Heart left ventricle (tissue), 16 donors: ENCODE measurements at regions not wholly inside any gene's neighbourhood (a gene's known extent, or its start where the extent isn't known, plus 50 kb on each side); places are given as distances from the start of the nearest gene placed in this dataset.

Experiments used
- ATAC-seq, 4 donors: fragments of 200-7000 bp; cut with Tn5 transposase; one replicate each; pipeline ENCODE4 v1.9.1; 2020 to 2022; ENCODE audit warnings: moderate library complexity in 4 of 4, mild to moderate bottlenecking in 3 of 4, moderate number of reproducible peaks in 1 of 4
- DNase-seq, 5 donors: peaks; one replicate each; pipeline ENCODE4 v3.0.0-alpha.2; 2020
- H3K27ac ChIP-seq, 12 donors: fragments of 200-600 bp; sonication (generic) in 4 of 12; one replicate each; pipeline versions ENCODE4 v1.5.0 to v1.8.0; 2016 to 2022; ENCODE audit warnings: mild to moderate bottlenecking in 2 of 12
- H3K27me3 ChIP-seq, 9 donors: fragments of 200-600 bp; sonication (generic) in 2 of 9; one replicate each; pipeline versions ENCODE4 v1.5.1 to v1.8.0; 2016 to 2022; ENCODE audit warnings: mild to moderate bottlenecking in 3 of 9
- H3K36me3 ChIP-seq, 9 donors: fragments of 200-600 bp; sonication (generic) in 2 of 9; one replicate each; pipeline versions ENCODE4 v1.5.0 to v1.8.0; 2018 to 2022; ENCODE audit warnings: mild to moderate bottlenecking in 2 of 9
- H3K4me1 ChIP-seq, 12 donors: fragments of 200-600 bp; sonication (generic) in 4 of 12; one replicate each; pipeline versions ENCODE4 v1.5.0 to v1.8.0; 2016 to 2022; ENCODE audit warnings: mild to moderate bottlenecking in 3 of 12
- H3K4me3 ChIP-seq, 12 donors: fragments of 200-600 bp; sonication (generic) in 4 of 12; one replicate each; pipeline versions ENCODE4 v1.5.0 to v1.8.0; 2017 to 2022; ENCODE audit warnings: mild to moderate bottlenecking in 9 of 12, moderate library complexity in 4 of 12
- H3K9me3 ChIP-seq, 12 donors: fragments of 200-600 bp; sonication (generic) in 4 of 12; one replicate each; pipeline versions ENCODE4 v1.5.0 to v1.8.0; 2016 to 2022; ENCODE audit warnings: mild to moderate bottlenecking in 1 of 12
- POLR2A ChIP-seq, 2 donors: fragments of 450-650 bp; IDR thresholded peaks; one replicate each; pipeline ENCODE4 v1.6.1; 2017; ENCODE audit warnings: antibody characterized with exemption in 2 of 2, mild to moderate bottlenecking in 2 of 2, moderate library complexity in 2 of 2
- WGBS, 4 donors: extraction: QIAGEN DNeasy Blood & Tissue Kit in 2 of 4; methylation state at CpG; one replicate each; pipeline versions ENCODE4 v1.1.5 to v1.1.7; 2013 to 2018; 5-methylcytosine and 5-hydroxymethylcytosine counted together
- intact Hi-C, 10 donors: fragments of 100-400 bp; cut with DNase I; formaldehyde crosslinking; loops; one replicate each; pipeline versions ENCODE4 v1.11.1 to v1.14.2; 2022
- TF ChIP-seq, protein P1 (sequence below), 12 donors: fragments of 200-600 bp; sonication (generic) in 4 of 12; IDR thresholded peaks; one replicate each; pipeline versions ENCODE4 v1.5.0 to v1.8.0; 2018 to 2022; ENCODE audit warnings: antibody characterized with exemption in 12 of 12, mild to moderate bottlenecking in 5 of 12
- donor health status: ischemic (EF 13 %, LVEDD 7.1; RV severe dilation, severe dysfunction).
- donor health status: healthy with polysubstance abuse.
- donor health status: DM: no; HTN: yes; CAD: no.
- donor health status: DM: no; HTN: no; CAD: no.
- donor health status: ischemic (EF 25% LVEDD 6.9; RV normal size, moderate dysfunction).
- donor health status: ischemic (EF 25% LVEDD 5.7; RV mildly dilated, moderate dysfunction).
- donor health status: healthy.
- donor health status: DM: yes; HTN: yes; CAD: no.
- donor health status: ischemic (EF 35%, LVEDD 5.7; RV mildly dilated, moderate dysfunction).
- donor health status: nonischemic (EF 11% LVEDD 7.7; RV severe dilation, severe dysfunction).
- donor health status: DM: yes; HTN: yes; CAD: no.
- donor health status: PGD.
- donor health status: ischemic (EF 29% LVEDD 5.4; RV normal size, mild dysfunction).
- donor health status: nonischemic (EF 23%, LVEDD 6.1; RV moderate dilation, normal function).

- WGBS, 4 donors = 31 to 49% (median 39%) methylated on average over 3 of the region's 3 CpGs
- no peaks in the 10 kb centered on the region for H3K27me3 ChIP-seq
- no peaks in the 10 kb centered on the region for H3K4me1 ChIP-seq
- DNase-seq (no peak), ATAC-seq (no peak)
- H3K36me3 ChIP-seq = no peaks in the 10 kb centered on the region
- H3K9me3 ChIP-seq = no peaks in the 10 kb centered on the region
- H3K27ac ChIP-seq = no peak overlapping the region
- H3K4me3 ChIP-seq = no peak overlapping the region
- intact Hi-C loops = no loop called here
- no peak for TF ChIP-seq POLR2A (IDR thresholded peaks at IDR 0.05)
- TF ChIP-seq, protein P1, sequence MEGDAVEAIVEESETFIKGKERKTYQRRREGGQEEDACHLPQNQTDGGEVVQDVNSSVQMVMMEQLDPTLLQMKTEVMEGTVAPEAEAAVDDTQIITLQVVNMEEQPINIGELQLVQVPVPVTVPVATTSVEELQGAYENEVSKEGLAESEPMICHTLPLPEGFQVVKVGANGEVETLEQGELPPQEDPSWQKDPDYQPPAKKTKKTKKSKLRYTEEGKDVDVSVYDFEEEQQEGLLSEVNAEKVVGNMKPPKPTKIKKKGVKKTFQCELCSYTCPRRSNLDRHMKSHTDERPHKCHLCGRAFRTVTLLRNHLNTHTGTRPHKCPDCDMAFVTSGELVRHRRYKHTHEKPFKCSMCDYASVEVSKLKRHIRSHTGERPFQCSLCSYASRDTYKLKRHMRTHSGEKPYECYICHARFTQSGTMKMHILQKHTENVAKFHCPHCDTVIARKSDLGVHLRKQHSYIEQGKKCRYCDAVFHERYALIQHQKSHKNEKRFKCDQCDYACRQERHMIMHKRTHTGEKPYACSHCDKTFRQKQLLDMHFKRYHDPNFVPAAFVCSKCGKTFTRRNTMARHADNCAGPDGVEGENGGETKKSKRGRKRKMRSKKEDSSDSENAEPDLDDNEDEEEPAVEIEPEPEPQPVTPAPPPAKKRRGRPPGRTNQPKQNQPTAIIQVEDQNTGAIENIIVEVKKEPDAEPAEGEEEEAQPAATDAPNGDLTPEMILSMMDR (IDR thresholded peaks at IDR 0.05) = no peak
Measured at GRCh38 chrX:19188566-19188965, 66.3 kb upstream of the ADGRG2 start.

- Histone ChIP-seq H3K4me1 (no peaks in the 10 kb centered on the region), H3K27me3 (peaks cover 0 to 4% (median 0%) of the 10 kb centered on the region in 9 donors), H3K36me3 (no peaks in the 10 kb centered on the region), H3K27ac (no peak overlapping the region), H3K4me3 (no peak overlapping the region), H3K9me3 (no peaks in the 10 kb centered on the region)
- TF ChIP-seq POLR2A (IDR thresholded peaks at IDR 0.05) = no peak
- TF ChIP-seq, protein P1 (IDR thresholded peaks at IDR 0.05) = no peak
- ATAC-seq (no peak), DNase-seq (no peak)
- intact Hi-C loops = no loop called here
- 82 to 96% (median 89%) methylated on average over 5 of the region's 5 CpGs for WGBS, 4 donors
Measured at GRCh38 chrX:19190902-19191301, 68.6 kb upstream of the ADGRG2 start.

- no peaks in the 10 kb centered on the region for H3K4me1 ChIP-seq
- H3K27me3 ChIP-seq = peaks cover 0 to 4% (median 0%) of the 10 kb centered on the region in 9 donors
- no peak for ATAC-seq
- WGBS, 4 donors = 54 to 68% (median 62%) methylated on average over 8 of the region's 8 CpGs
- H3K36me3 ChIP-seq = no peaks in the 10 kb centered on the region
- H3K4me3 ChIP-seq = no peak overlapping the region
- no peak for TF ChIP-seq POLR2A (IDR thresholded peaks at IDR 0.05)
- no peak for DNase-seq
- no peak overlapping the region for H3K27ac ChIP-seq
- intact Hi-C loops = no loop called here
- H3K9me3 ChIP-seq = no peaks in the 10 kb centered on the region
Measured at GRCh38 chrX:19193565-19193964, 71.3 kb upstream of the ADGRG2 start.

- DNase-seq = no peak
- Histone ChIP-seq H3K27ac (no peak overlapping the region), H3K4me1 (no peaks in the 10 kb centered on the region), H3K4me3 (no peak overlapping the region), H3K9me3 (no peaks in the 10 kb centered on the region), H3K36me3 (no peaks in the 10 kb centered on the region), H3K27me3 (peaks cover 0 to 4% (median 0%) of the 10 kb centered on the region in 9 donors)
- intact Hi-C loops = no loop called here
- no peak for TF ChIP-seq POLR2A (IDR thresholded peaks at IDR 0.05)
- TF ChIP-seq, protein P1 (IDR thresholded peaks at IDR 0.05) = no peak
- WGBS, 4 donors = 74 to 85% (median 82%) methylated on average over 9 of the region's 9 CpGs
- no peak for ATAC-seq
Measured at GRCh38 chrX:19194285-19195242, 72.3 kb upstream of the ADGRG2 start.
